Mammary epithelial cell (primary cell): ENCODE measurements at regions not wholly inside any gene's neighbourhood (a gene's known extent, or its start where the extent isn't known, plus 50 kb on each side); places are given as distances from the start of the nearest gene placed in this dataset.

Experiments
- CTCF ChIP-seq, 2 donors: IDR thresholded peaks in 1 of 2; conservative IDR thresholded peaks in 1 of 2; 2 replicates each; pipeline ENCODE4 v1.5.1; 2011 to 2012; ENCODE audit warnings: inconsistent platforms in 2 of 2, low read length in 2 of 2, mild to moderate bottlenecking in 2 of 2, control low read depth in 1 of 2, low read depth in 1 of 2; ENCODE audit not compliant: insufficient read depth in 1 of 2; ENCODE audit errors: extremely low read depth in 1 of 2
- EZH2 ChIP-seq: IDR thresholded peaks from 2 replicates; pipeline ENCODE4 v1.6.1; 2012; ENCODE audit warnings: low read length, inconsistent platforms, borderline replicate concordance

- TF ChIP-seq CTCF (conservative IDR thresholded peaks at IDR 0.05 in 1 of 2, IDR thresholded peaks at IDR 0.05 in 1 of 2; ENCODE audit: extremely low read depth in 1 of 2, insufficient read depth in 1 of 2, low read depth in 1 of 2, low read length in 2 of 2) = no peak
- no peak for TF ChIP-seq EZH2
These were observed 99.0 kb upstream of the FBN2 start for GRCh38 chr5:128637031-128637430.
